K562 (cell line): ENCODE measurements at regions not wholly inside any gene's neighbourhood (a gene's known extent, or its start where the extent isn't known, plus 50 kb on each side); places are given as distances from the start of the nearest gene placed in this dataset.

ENCODE experiments used
- ATF1 ChIP-seq, 2 experiments: fragments of 450-650 bp in 1 of 2; IDR thresholded peaks; 2 replicates each; pipeline ENCODE4 v1.6.1; 2016; ENCODE audit warnings: missing compliant biosample characterization in 1 of 2, missing genetic modification characterization in 1 of 2
- CXXC5 ChIP-seq: fragments of 250-450 bp; sonication (Bioruptor Pico); IDR thresholded peaks from 2 replicates; pipeline ENCODE4 v1.8.0; 2022; ENCODE audit warnings: inconsistent platforms, mild to moderate bottlenecking, moderate library complexity
- KAT2B ChIP-seq: IDR thresholded peaks from one replicate; pipeline ENCODE4 v1.6.1; 2012; ENCODE audit warnings: low read depth, mild to moderate bottlenecking, control low read depth, inconsistent platforms, low read length, moderate library complexity
- KLF1 ChIP-seq: fragments of 450-650 bp; IDR thresholded peaks from 2 replicates; pipeline ENCODE4 v1.6.1; 2016; ENCODE audit warnings: missing genetic modification characterization, missing compliant biosample characterization
- NELFE ChIP-seq: IDR thresholded peaks from 2 replicates; pipeline ENCODE4 v1.6.1; 2011; ENCODE audit warnings: mild to moderate bottlenecking; ENCODE audit not compliant: insufficient read depth, insufficient read length
- SMAD2 ChIP-seq: fragments of 150-350 bp; IDR thresholded peaks from 2 replicates; pipeline ENCODE4 v1.6.1; 2014; ENCODE audit warnings: low read depth, mild to moderate bottlenecking, low read length
- SMARCE1 ChIP-seq: fragments of 450-650 bp; IDR thresholded peaks from 2 replicates; pipeline ENCODE4 v1.7.1; 2016; ENCODE audit warnings: mild to moderate bottlenecking
- ZFP1 ChIP-seq: fragments of 450-650 bp; formaldehyde crosslinking; IDR thresholded peaks from 2 replicates; pipeline ENCODE4 v1.4.0; 2020; ENCODE audit warnings: mild to moderate bottlenecking, mixed read lengths
- ZNF655 ChIP-seq: fragments of 250-450 bp; sonication (Bioruptor Pico); IDR thresholded peaks from 2 replicates; pipeline ENCODE4 v1.5.0; 2021
- ZNF696 ChIP-seq: fragments of 250-450 bp; sonication (Bioruptor Pico); conservative IDR thresholded peaks from 2 replicates; pipeline ENCODE4 v1.4.0; 2020; ENCODE audit warnings: mild to moderate bottlenecking, moderate library complexity
- ZNF79 ChIP-seq: fragments of 250-450 bp; sonication (Bioruptor Pico); IDR thresholded peaks from 2 replicates; pipeline ENCODE4 v1.4.0; 2020; ENCODE audit warnings: low read depth, mild to moderate bottlenecking, moderate library complexity
- ZSCAN32 ChIP-seq: fragments of 450-650 bp; formaldehyde crosslinking; IDR thresholded peaks from 2 replicates; pipeline ENCODE4 v1.4.0; 2020; ENCODE audit warnings: mild to moderate bottlenecking, moderate library complexity
- TF ChIP-seq, protein P1 (sequence below): sonication (generic); formaldehyde crosslinking; IDR thresholded peaks from 2 replicates; pipeline ENCODE4 v1.9.0; 2022; ENCODE audit warnings: mild to moderate bottlenecking, missing genetic modification reagents

DNA sequence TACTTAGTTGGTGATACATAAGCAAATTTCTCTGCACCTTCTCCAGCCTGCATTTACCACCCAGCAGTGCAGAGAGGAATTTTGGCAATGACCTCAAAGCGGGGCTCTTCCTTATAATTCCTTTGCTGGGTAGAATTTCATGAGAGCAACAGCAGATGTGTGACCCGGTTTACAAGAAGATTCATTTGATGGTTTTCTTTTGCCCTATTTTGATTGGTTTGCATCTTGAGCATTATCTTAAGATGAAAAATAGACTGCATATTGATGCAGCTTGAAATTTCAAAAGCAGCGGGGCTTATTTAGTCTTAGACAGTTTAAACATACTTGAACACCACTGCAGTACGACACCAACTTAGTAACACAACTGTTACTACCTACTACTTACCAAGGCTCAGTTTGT lies 378.9 kb downstream of the TTLL7 start (continued):
- TF ChIP-seq KLF1 (no peak), SMAD2 (no peak), ZNF655 (CRISPR knock-in tag) (no peak), ATF1 (CRISPR knock-in tag; IDR thresholded peaks at IDR 0.05) (no peak), ATF1 (tag; IDR thresholded peaks at IDR 0.05) (no peak), KAT2B (no peak), ZNF79 (CRISPR knock-in tag) (no peak), SMARCE1 (no peak), ZFP1 (no peak), CXXC5 (CRISPR knock-in tag) (no peak), ZNF696 (CRISPR knock-in tag) (no peak), NELFE (no peak), ZSCAN32 (CRISPR knock-in tag) (no peak)
- TF ChIP-seq, protein P1, sequence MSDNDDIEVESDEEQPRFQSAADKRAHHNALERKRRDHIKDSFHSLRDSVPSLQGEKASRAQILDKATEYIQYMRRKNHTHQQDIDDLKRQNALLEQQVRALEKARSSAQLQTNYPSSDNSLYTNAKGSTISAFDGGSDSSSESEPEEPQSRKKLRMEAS = no peak
